BE2C (cell line): ENCODE measurements at regions not wholly inside any gene's neighbourhood (a gene's known extent, or its start where the extent isn't known, plus 50 kb on each side); places are given as distances from the start of the nearest gene placed in this dataset.

ENCODE experiments used
- DNase-seq: peaks from one replicate; pipeline ENCODE4 v3.0.0-alpha.2; 2020
- H3K27me3 ChIP-seq: fragments of 250-450 bp; sonication (Bioruptor Pico); 2 replicates; pipeline ENCODE4 v1.5.1; 2020; ENCODE audit warnings: mild to moderate bottlenecking
- H3K36me3 ChIP-seq: fragments of 250-450 bp; sonication (Bioruptor Pico); 2 replicates; pipeline ENCODE4 v1.5.1; 2020; ENCODE audit warnings: mild to moderate bottlenecking
- H3K4me1 ChIP-seq: fragments of 250-450 bp; sonication (Bioruptor Pico); 2 replicates; pipeline ENCODE4 v1.5.1; 2020
- H3K4me3 ChIP-seq: 2 replicates; pipeline ENCODE4 v1.5.1; 2011; ENCODE audit warnings: low read depth, low read length
- H3K9me3 ChIP-seq: fragments of 250-450 bp; sonication (Bioruptor Pico); 2 replicates; pipeline ENCODE4 v1.5.1; 2020
- CTCF ChIP-seq: IDR thresholded peaks from 2 replicates; pipeline ENCODE4 v1.5.1; 2012; ENCODE audit warnings: mild to moderate bottlenecking, low read depth, low read length

GRCh38 chr20:20780127-20780824, 67.8 kb upstream of the RALGAPA2 start:
- Histone ChIP-seq H3K9me3 (no peaks in the 10 kb centered on the region), H3K4me3 (no peak overlapping the region), H3K27me3 (peaks cover 6% of the 10 kb centered on the region; the same call in 1 of the 2 replicates), H3K36me3 (no peaks in the 10 kb centered on the region), H3K4me1 (no peaks in the 10 kb centered on the region)
- DNase-seq, result no peak
- no peak for TF ChIP-seq CTCF

GRCh38 chr20:20778676-20779075, 66.2 kb upstream of the RALGAPA2 start:
- peaks cover 12% of the 10 kb centered on the region for H3K27me3 ChIP-seq
- no peaks in the 10 kb centered on the region for H3K9me3 ChIP-seq
- TF ChIP-seq CTCF, result no peak
- no peak overlapping the region for H3K4me3 ChIP-seq
- DNase-seq, result no peak
- no peaks in the 10 kb centered on the region for H3K4me1 ChIP-seq
- no peaks in the 10 kb centered on the region for H3K36me3 ChIP-seq

GRCh38 chr20:20772497-20773085, 60.1 kb upstream of the RALGAPA2 start:
- Histone ChIP-seq H3K36me3 (no peaks in the 10 kb centered on the region), H3K4me3 (no peak overlapping the region), H3K27me3 (peaks cover 6% of the 10 kb centered on the region; the same call in 1 of the 2 replicates), H3K4me1 (no peaks in the 10 kb centered on the region), H3K9me3 (peaks cover 3% of the 10 kb centered on the region; the same call in 1 of the 2 replicates)
- no peak for DNase-seq
- TF ChIP-seq CTCF, result no peak

GRCh38 chr20:20768202-20768815, 55.9 kb upstream of the RALGAPA2 start:
- H3K4me1 ChIP-seq, result no peaks in the 10 kb centered on the region
- H3K4me3 ChIP-seq, result no peak overlapping the region
- peaks cover 3% of the 10 kb centered on the region; the same call in 1 of the 2 replicates for H3K9me3 ChIP-seq
- TF ChIP-seq CTCF, result no peak
- H3K27me3 ChIP-seq, result peaks cover 20% of the 10 kb centered on the region
- DNase-seq, result no peak
- H3K36me3 ChIP-seq, result no peaks in the 10 kb centered on the region

- H3K4me1 ChIP-seq, result no peaks in the 10 kb centered on the region
- no peak for DNase-seq
- H3K36me3 ChIP-seq, result no peaks in the 10 kb centered on the region
- no peak for TF ChIP-seq CTCF
- peaks cover 3% of the 10 kb centered on the region; the same call in 1 of the 2 replicates for H3K9me3 ChIP-seq
- no peak overlapping the region for H3K4me3 ChIP-seq
- peaks cover 20% of the 10 kb centered on the region; the same call in 1 of the 2 replicates for H3K27me3 ChIP-seq
Measured at GRCh38 chr20:20765696-20766365, 53.4 kb upstream of the RALGAPA2 start.
